ENCODE measurements at regions not wholly inside any gene's neighbourhood (a gene's known extent, or its start where the extent isn't known, plus 50 kb on each side); places are given as distances from the start of the nearest gene placed in this dataset.

DNA sequence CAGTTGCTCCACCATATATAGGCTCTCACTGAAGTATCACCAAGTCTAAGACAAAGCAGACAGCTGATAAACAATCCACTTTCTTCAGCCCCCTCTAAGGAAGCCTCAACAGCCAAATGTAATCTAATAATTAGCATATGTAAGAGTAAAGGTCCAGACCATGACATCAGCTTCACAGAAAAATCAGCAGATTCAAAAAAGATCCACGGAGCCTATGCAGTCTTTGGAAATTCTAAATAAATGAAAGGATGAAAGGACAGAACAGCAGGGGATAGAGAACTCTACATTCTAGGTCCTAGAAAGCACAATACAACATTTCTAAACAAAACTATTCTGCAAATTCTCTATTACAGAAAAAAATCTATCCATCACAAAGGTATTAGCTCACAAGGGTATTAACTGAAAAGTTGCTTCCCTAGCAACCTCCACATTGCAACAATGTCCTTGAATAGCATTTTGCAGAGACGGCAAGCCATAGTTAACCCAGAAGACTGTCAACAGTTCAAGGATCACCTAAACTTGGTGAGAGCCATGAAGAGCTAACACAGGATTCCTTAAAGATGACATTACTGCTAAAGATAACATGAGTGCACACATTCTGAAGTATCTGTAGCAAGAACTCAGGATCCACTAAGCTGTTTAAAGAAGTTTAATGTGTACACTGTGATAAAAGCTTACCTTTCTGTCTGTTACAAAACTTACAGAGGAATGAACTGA lies 74.3 kb downstream of the SIPA1L2 start:
- no peak for DNase-seq

DNA sequence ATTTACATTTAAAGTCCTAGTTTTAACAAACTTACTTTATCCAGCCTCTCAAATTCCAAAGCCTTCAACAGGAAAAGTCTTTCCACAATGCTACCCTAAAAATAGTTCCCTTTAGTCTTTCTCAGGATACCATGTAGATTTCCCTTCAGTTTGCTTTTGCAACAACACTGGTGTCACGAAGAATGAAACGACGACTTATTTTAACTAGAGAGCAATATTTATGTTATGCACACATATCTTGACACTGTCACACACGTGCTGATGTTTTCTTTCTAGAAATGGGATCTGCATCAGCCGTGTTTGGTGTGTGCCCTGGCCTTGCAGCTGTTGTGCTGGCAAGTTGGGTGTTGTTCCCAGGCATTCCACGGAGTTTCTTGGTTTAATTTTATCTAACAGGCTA lies 75.5 kb downstream of the SIPA1L2 start:
- DNase-seq, result no peak

DNA sequence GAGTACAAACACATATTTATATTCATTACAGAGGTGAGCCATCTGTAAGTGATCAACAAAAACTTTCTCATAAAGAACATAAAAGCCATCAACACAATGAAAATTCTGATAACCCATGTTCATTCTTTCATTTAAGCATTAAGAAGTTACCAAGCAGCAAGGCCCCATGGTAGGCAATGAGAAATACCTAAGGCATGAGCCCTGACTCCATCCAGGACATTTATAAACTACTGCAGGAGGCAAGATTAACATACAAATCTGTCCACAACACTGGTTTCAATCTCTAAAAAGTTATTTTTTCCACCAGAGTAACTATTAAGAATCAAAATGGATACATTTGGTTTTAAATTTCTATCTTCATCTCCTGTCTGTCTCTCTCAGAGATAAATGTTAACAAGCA lies 76.1 kb downstream of the SIPA1L2 start:
- DNase-seq, result no peak

DNA sequence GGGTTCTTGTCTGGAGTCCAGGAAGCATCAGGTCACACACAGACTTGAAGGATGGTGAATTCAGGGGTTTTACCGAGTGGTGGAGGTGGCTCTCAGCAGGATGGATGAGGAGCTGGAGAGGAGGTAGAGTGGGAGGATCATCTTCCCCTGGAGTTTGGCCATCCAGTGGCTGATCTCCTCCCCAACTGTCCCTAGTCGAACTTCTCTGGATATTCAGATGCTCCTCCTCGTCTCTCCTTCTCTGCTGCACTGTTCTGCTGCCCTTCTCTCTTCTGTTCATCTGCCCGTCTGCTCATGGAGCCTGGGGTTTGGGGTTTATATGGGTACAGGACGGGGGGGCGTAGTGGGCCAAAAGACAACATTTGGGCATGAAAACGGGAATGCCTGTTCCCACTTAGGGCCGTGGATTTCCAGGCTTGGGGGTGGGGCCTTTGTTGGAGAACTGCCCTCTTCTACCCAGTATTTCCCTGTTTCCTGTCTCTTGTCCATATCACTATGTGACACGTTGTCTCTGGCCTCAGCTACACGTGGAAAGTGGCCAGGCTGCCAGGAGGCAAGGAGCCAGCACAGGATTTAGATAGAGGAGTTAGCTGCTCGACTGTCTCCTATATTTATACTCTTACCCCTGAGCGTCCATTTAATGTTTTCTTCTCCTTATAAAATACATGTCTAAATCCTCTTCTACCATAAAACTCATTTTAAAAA lies 76.7 kb downstream of the SIPA1L2 start:
- DNase-seq, result no peak

- no peak for DNase-seq
These were observed 78.5 kb downstream of the SIPA1L2 start for GRCh38 chr1:232551386-232551785.

- DNase-seq, result no peak
These were observed 79.9 kb downstream of the SIPA1L2 start for GRCh38 chr1:232550007-232550406.

- DNase-seq, result no peak
These were observed 81.2 kb downstream of the SIPA1L2 start for GRCh38 chr1:232548691-232549090.

DNA sequence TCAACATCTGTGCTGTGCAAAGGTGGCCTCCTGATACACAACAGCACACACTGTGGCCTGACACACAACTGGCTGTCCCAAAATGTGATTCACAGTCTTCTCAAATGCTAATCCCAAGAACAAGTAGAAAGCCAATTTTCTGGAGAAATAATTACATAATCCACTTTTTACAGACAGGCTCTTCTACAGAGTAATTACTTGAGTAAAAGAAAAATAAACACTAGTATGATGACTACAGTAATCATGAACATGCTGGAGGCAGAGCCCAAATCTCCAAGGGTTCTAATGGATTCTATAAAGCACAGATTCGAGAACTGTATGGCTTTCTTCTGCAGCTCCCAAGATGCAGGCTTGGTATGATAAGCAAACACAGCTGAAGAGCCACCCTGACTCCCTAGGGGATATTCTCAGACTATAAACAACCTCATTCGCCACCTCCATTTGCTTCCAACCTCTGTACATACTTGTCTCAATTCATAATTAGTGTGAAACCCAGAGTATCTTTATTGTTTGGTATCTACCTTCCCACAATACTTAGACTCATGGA lies 81.9 kb downstream of the SIPA1L2 start:
- no peak for DNase-seq

- DNase-seq, result no peak
These were observed 87.0 kb downstream of the SIPA1L2 start for GRCh38 chr1:232542633-232543593.

DNA sequence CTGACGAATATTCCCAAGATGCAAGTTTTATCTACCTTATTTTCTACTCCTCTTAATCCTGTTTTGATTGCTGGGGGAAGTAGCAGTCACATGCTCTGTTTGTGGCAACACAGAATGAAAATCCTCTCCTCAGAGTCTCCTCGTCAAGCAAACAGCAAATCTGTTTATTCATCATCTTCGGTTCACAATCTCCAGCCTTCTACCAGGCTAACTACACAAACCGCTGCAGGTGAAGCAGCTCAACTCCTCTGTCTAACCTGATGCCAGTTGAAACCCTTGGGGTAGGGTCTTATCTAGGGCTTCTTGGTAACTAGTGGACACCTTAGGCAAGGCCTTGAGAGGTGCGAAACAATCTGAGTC lies 91.0 kb downstream of the SIPA1L2 start:
- DNase-seq, result no peak

- DNase-seq, result no peak
These were observed 91.5 kb downstream of the SIPA1L2 start for GRCh38 chr1:232538224-232538942.

DNA sequence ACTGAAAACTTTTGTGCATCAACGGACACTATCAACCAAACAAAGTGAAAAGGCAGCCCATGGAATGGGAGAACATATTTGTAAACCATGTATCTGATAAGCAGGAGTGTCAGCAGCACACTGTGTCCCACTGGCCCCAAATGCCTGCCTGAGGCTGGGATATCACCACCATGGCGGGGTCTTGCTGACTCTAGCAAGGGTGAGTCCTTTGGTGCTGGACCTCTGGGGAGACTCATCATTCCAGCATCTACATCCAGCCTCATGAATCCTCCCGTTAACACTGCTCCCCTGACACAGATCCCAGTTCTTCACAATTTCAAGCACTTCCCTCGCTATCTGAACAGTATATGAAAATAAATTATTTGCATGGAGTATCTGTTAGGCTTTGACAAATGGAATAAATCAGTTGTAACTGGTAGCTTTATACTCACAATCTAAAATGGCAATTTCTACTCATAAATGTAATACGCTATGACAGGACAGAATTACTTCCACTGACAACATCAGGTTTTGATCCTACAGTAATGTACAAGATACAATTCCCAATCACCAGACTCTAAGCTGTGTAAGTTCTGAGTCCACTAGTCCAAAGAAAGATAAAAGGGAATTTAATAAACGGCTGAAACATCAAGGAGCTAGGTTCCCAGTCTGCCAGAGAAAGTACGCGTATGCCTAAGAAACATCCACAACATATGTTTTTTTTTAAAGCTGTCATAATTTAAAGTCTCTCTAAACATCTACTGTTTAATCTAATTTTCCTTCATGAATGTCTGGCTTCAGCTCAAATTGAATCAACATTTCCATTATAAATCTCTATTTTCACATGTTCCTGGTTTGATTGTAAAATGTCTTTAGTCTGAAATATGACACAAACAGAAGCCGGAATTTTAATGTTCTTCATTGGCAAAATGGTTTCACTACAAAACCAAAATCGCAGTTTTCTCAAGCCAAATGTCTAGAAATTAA lies 95.1 kb downstream of the SIPA1L2 start:
- DNase-seq, result no peak

GRCh38 chr1:232533328-232533727 lies 96.6 kb downstream of the SIPA1L2 start:
- no peak for DNase-seq

DNA sequence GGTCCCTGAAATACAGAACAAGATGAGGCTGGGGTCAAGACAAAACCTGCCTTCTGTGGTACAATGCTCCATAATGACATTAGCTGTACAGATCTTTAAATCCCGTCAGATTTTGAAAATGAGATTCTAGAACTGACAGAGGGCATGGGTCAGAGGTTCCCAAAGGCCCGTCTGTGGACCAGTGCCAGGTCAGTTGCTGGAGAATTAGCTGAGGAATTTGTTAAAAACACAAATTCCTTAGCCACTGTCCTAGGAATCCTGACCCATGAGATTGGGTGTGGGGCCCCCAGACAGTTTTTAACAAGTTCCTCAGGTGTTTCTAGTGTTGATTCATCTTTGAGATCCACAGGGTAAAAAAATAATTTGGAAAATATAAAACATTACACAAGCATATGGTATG lies 97.0 kb downstream of the SIPA1L2 start:
- DNase-seq, result no peak

DNA sequence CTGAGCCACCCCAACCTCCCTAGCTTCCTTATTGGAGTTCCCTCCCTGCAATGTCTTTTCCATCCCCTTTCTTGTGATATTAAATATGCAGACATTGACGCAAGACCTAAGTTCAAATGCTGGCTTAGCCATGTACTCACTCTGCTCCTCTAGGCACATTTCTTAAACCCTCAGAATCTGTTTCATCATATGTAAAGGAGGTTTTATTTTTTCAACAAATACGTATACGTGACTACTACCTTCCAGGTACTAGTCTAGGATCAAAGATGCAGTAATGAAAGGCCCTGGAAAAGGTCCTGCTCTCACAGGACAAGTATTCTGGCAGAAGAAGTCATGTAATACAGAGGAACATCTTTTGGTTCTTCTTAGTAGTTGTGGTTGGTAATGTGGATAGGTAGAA lies 98.6 kb downstream of the SIPA1L2 start:
- no peak for DNase-seq

GRCh38 chr1:232529747-232530146 lies 100.2 kb downstream of the SIPA1L2 start:
- no peak for DNase-seq

- no peak for DNase-seq
These were observed 101.4 kb downstream of the SIPA1L2 start for GRCh38 chr1:232528472-232529089.

GRCh38 chr1:232524056-232524455 lies 105.9 kb downstream of the SIPA1L2 start:
- DNase-seq, result no peak

- DNase-seq, result no peak
These were observed 107.7 kb downstream of the SIPA1L2 start for GRCh38 chr1:232522189-232522588.

DNA sequence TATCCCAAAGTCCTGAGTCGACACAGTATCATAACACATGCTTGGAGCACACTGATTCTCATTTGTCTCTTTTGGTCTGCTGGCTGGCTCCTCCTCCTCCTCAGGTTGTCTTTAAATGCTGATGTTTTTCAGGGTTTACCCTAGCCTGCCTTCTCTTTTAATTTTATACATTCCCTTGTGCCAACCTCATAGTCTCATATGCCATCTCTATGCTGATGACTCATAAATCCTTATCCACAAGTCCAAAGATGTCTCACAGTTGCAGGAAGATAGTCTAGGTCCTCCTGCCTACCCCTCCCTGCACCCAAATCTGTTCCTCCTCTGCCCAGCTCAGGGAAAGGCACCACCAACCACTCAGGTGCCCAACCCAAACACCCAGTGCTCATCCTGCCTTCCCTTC lies 108.3 kb downstream of the SIPA1L2 start:
- no peak for DNase-seq

- DNase-seq, result no peak
These were observed 110.7 kb downstream of the SIPA1L2 start for GRCh38 chr1:232519186-232519585.
